Uterus (tissue), 3 donors: ENCODE measurements at regions not wholly inside any gene's neighbourhood (a gene's known extent, or its start where the extent isn't known, plus 50 kb on each side); places are given as distances from the start of the nearest gene placed in this dataset.
"Not testable (repeated sequence)": the region's sequence is repeated elsewhere in the genome, so short reads cannot be mapped to it uniquely, and the experiment has no call there.

ENCODE experiments used
- DNase-seq, 2 donors: peaks; one replicate each; pipeline ENCODE4 v3.0.0-alpha.2; 2019 to 2020
- H3K27ac ChIP-seq, 2 donors: fragments of 200-600 bp; sonication (generic); 1 replicate in 1 of 2; 2 replicates in 1 of 2; pipeline ENCODE4 v1.5.1; 2016 to 2018
- H3K27me3 ChIP-seq, 2 donors: fragments of 200-600 bp; sonication (generic); one replicate each; pipeline ENCODE4 v1.5.1; 2018 to 2019; ENCODE audit warnings: control low read depth in 1 of 2
- H3K36me3 ChIP-seq, 2 donors: fragments of 200-600 bp; sonication (generic); one replicate each; pipeline ENCODE4 v1.5.1; 2019; ENCODE audit warnings: control low read depth in 1 of 2
- H3K4me1 ChIP-seq, 2 donors: fragments of 200-600 bp; sonication (generic); one replicate each; pipeline ENCODE4 v1.5.1; 2018 to 2019; ENCODE audit warnings: control low read depth in 1 of 2
- H3K4me3 ChIP-seq, 2 donors: fragments of 200-600 bp; sonication (generic); 1 replicate in 1 of 2; 2 replicates in 1 of 2; pipeline ENCODE4 v1.5.1; 2018 to 2019; ENCODE audit warnings: mild to moderate bottlenecking in 1 of 2
- H3K9me3 ChIP-seq, 2 donors: fragments of 200-600 bp; sonication (generic); one replicate each; pipeline ENCODE4 v1.5.1; 2019; ENCODE audit warnings: control low read depth in 1 of 2
- POLR2A ChIP-seq, 2 donors: fragments of 450-650 bp; IDR thresholded peaks; one replicate each; pipeline ENCODE4 v1.6.1; 2016; ENCODE audit warnings: antibody characterized with exemption in 2 of 2, mild to moderate bottlenecking in 1 of 2, moderate library complexity in 1 of 2
- intact Hi-C: fragments of 100-400 bp; cut with DNase I; formaldehyde crosslinking; loops from one replicate; pipeline ENCODE4 v1.15.1; 2023; ENCODE audit warnings: low total_unique reads
- TF ChIP-seq, protein P1 (sequence below), 4 experiments: fragments of 200-600 bp in 2 of 4; fragments of 450-650 bp in 2 of 4; sonication (generic) in 2 of 4; IDR thresholded peaks; one replicate each; pipeline ENCODE4 v1.5.1; 2016 to 2019; ENCODE audit warnings: antibody characterized with exemption in 4 of 4, mild to moderate bottlenecking in 2 of 4, moderate library complexity in 1 of 4
- donor health status: DM: yes; HTN: yes; CAD: no.

GRCh38 chr11:106520146-106520912, 442.9 kb downstream of the AASDHPPT start:
- no peaks in the 10 kb centered on the region for H3K9me3 ChIP-seq
- H3K27ac ChIP-seq = no peak overlapping the region
- no peaks in the 10 kb centered on the region for H3K27me3 ChIP-seq
- DNase-seq = no peak
- no peaks in the 10 kb centered on the region for H3K36me3 ChIP-seq
- intact Hi-C loops = no loop called here
- no peak overlapping the region for H3K4me3 ChIP-seq
- TF ChIP-seq, protein P1, sequence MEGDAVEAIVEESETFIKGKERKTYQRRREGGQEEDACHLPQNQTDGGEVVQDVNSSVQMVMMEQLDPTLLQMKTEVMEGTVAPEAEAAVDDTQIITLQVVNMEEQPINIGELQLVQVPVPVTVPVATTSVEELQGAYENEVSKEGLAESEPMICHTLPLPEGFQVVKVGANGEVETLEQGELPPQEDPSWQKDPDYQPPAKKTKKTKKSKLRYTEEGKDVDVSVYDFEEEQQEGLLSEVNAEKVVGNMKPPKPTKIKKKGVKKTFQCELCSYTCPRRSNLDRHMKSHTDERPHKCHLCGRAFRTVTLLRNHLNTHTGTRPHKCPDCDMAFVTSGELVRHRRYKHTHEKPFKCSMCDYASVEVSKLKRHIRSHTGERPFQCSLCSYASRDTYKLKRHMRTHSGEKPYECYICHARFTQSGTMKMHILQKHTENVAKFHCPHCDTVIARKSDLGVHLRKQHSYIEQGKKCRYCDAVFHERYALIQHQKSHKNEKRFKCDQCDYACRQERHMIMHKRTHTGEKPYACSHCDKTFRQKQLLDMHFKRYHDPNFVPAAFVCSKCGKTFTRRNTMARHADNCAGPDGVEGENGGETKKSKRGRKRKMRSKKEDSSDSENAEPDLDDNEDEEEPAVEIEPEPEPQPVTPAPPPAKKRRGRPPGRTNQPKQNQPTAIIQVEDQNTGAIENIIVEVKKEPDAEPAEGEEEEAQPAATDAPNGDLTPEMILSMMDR (IDR thresholded peaks at IDR 0.05) = no peak
- TF ChIP-seq POLR2A (IDR thresholded peaks at IDR 0.05) = no peak
- H3K4me1 ChIP-seq = no peaks in the 10 kb centered on the region

GRCh38 chr11:106520920-106521319, 443.5 kb downstream of the AASDHPPT start:
- Histone ChIP-seq H3K4me1 (no peaks in the 10 kb centered on the region), H3K27me3 (no peaks in the 10 kb centered on the region), H3K9me3 (no peaks in the 10 kb centered on the region), H3K4me3 (no peak overlapping the region), H3K27ac (no peak overlapping the region), H3K36me3 (no peaks in the 10 kb centered on the region)
- intact Hi-C loops = no loop called here
- no peak for TF ChIP-seq POLR2A (IDR thresholded peaks at IDR 0.05)
- TF ChIP-seq, protein P1 (IDR thresholded peaks at IDR 0.05) = no peak
- DNase-seq = no peak

DNA sequence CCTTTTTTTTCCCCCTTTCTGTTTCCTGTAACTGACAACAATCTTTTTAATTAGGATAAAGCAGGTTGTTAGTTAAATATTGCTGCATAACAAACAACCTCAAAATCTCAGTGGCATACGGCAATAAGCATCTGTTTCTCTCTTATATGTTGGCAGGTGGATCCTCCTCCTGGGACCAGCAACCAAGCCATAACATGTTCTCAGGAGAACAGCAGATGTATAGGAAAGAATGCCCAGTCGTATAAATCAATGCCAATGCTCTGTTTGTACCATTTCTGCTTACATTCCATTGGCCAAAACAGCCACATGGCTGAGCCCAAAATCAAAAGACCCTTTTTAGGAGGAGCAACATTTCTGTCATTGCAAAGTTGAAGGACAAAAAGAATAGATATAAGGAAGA, 445.7 kb downstream of the AASDHPPT start:
- no peaks in the 10 kb centered on the region for H3K36me3 ChIP-seq
- no peak overlapping the region for H3K27ac ChIP-seq
- no peak for TF ChIP-seq POLR2A (IDR thresholded peaks at IDR 0.05)
- TF ChIP-seq, protein P1 (IDR thresholded peaks at IDR 0.05) = no peak
- no peaks in the 10 kb centered on the region for H3K9me3 ChIP-seq
- DNase-seq = no peak
- H3K4me1 ChIP-seq = no peaks in the 10 kb centered on the region
- intact Hi-C loops = no loop called here
- no peaks in the 10 kb centered on the region for H3K27me3 ChIP-seq
- H3K4me3 ChIP-seq = no peak overlapping the region

DNA sequence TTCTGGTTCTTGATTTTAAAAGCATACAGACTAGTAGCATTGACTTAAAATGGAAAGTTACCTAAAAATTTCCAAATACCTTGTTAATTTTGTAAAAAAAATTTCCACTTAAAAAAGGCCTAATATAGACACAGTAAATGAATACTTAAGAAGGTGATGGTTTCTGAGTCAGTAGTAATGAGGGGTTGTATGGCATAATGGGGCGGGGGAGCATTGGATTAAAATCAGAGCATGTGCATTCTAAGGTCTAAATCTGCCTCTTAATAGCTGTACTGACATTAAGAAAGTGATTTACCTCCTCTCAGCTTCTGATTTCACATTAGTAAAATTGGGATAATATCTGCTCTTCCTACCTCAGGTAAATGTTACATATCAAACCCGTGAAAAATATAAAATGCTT, 446.5 kb downstream of the AASDHPPT start:
- TF ChIP-seq POLR2A (IDR thresholded peaks at IDR 0.05) = no peak
- TF ChIP-seq, protein P1 (IDR thresholded peaks at IDR 0.05) = no peak
- intact Hi-C loops = no loop called here
- no peak overlapping the region for H3K27ac ChIP-seq

GRCh38 chr11:106524436-106524835, 447.0 kb downstream of the AASDHPPT start:
- intact Hi-C loops = no loop called here
- H3K27ac ChIP-seq = no peak overlapping the region
- H3K36me3 ChIP-seq = no peaks in the 10 kb centered on the region
- H3K9me3 ChIP-seq = no peaks in the 10 kb centered on the region
- TF ChIP-seq, protein P1 (IDR thresholded peaks at IDR 0.05) = no peak
- no peak for TF ChIP-seq POLR2A (IDR thresholded peaks at IDR 0.05)
- no peak for DNase-seq
- no peaks in the 10 kb centered on the region for H3K4me1 ChIP-seq
- no peak overlapping the region for H3K4me3 ChIP-seq
- no peaks in the 10 kb centered on the region for H3K27me3 ChIP-seq

More for the DNA sequence above, 446.5 kb downstream of the AASDHPPT start:
- H3K9me3 ChIP-seq = no peaks in the 10 kb centered on the region
- H3K4me1 ChIP-seq = no peaks in the 10 kb centered on the region
- no peak for DNase-seq
- H3K27me3 ChIP-seq = no peaks in the 10 kb centered on the region
- H3K4me3 ChIP-seq = no peak overlapping the region
- H3K36me3 ChIP-seq = no peaks in the 10 kb centered on the region

GRCh38 chr11:106531648-106532047, 454.2 kb downstream of the AASDHPPT start:
- H3K27ac ChIP-seq, H3K27me3 ChIP-seq, DNase-seq, H3K4me1 ChIP-seq, H3K9me3 ChIP-seq, intact Hi-C loops, H3K4me3 ChIP-seq, H3K36me3 ChIP-seq: not testable (repeated sequence)
